HG03139 (cell line): ENCODE measurements at regions not wholly inside any gene's neighbourhood (a gene's known extent, or its start where the extent isn't known, plus 50 kb on each side); places are given as distances from the start of the nearest gene placed in this dataset.

ENCODE experiments used
- ATAC-seq: cut with Tn5 transposase; IDR thresholded peaks from one replicate; pipeline ENCODE4 v1.9.1; 2021; ENCODE audit not compliant: unreplicated experiment

DNA sequence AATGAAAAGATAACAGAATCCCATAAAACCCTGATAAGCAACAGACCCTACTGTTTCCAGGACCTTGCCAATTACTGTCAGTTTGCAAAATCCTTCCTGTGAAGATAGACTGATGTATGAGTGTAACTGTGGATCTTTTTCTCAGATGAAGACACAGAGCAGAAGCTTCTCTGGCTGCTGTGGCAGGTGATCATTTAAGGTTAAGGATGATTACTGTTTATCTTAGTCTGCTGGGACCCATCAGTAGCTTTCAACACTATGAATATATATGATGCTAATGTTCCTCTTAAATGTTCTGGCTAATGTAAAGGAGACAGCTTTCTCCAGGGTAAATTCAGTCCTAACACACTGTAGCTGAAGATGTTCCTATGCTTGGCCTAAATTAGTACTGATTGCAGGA lies 56.0 kb upstream of the CTTNBP2 start:
- ATAC-seq, result no peak

DNA sequence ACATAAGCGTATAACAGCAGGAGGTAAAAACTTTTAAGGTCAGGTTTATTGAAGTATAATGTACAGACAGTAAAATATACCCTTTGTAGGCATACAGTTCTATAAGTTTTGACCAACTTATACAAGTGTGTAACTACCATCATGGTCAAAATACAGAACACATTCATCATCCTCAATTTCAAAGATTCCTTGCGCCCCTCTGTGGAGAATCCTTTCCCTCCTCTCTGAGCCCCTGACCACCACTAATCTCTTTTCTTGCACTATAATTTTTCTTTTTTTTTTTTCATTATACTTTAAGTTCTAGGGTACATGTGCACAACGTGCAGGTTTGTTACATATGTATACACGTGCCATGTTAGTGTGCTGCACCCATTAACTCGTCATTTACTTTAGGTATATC lies 58.1 kb upstream of the CTTNBP2 start:
- no peak for ATAC-seq

DNA sequence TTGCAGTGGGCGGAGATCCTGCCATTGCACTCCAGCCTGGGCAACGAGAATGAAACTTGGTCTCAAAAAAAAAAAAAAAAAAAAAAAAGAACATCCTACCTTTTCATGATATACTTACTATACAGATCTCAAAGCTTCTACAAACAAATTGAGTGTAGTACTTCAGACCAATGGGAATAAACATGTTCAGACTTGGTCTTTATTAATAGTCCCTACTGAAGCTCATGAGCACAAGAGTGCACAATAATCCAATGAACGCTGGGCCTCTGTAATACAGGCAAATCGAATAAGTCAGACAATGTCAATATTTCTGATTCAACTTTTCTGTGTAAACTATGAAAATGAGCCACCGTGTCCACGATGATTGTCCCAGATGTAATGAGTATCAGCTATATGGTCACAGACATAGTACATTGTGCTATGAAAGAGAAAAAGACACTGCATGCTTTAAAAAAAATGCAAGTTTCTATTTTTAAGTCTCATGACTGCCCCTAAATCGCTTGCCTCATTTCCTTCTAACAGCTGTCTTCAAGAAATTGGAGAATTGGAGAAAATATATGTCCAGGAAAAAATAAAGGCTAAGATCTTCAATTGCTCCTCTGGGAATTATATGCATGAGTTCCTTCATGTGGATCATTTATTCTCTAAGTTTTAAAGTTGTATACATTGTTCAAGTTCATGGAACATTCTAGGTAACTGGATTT lies 64.0 kb upstream of the CTTNBP2 start:
- no peak for ATAC-seq

DNA sequence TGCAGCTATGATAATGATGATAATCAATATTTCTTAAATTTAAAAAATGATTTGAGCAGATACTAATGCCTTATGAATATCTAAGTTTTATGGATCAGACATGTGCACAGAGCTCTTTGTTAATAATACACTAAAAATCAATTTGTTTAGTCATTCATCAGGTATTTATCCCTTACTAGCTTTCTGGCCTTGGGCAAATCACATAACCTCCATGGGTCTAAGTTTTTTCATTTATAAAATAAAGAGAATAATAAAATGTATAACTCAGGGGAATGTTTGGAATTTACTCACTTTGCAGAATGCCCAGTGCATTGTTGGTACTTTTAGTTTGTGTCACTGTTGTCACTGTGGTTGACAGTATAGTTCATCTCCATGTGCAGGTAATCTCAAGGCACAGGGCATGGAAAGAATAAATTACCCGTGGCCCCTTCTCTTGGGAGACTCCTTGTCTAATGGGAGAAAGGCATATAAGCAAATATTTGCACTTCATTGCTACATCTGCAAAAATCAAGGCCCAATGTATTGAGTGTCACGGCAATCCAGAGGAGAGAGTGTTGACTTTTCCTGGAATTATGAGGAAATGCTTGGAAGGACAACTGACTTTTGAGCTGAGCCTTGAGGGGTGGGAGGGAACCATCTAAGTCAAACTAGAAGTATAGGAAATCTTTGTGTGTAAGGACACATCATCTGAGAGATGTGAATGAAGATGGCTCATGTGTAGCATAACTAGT lies 64.7 kb upstream of the CTTNBP2 start:
- no peak for ATAC-seq

DNA sequence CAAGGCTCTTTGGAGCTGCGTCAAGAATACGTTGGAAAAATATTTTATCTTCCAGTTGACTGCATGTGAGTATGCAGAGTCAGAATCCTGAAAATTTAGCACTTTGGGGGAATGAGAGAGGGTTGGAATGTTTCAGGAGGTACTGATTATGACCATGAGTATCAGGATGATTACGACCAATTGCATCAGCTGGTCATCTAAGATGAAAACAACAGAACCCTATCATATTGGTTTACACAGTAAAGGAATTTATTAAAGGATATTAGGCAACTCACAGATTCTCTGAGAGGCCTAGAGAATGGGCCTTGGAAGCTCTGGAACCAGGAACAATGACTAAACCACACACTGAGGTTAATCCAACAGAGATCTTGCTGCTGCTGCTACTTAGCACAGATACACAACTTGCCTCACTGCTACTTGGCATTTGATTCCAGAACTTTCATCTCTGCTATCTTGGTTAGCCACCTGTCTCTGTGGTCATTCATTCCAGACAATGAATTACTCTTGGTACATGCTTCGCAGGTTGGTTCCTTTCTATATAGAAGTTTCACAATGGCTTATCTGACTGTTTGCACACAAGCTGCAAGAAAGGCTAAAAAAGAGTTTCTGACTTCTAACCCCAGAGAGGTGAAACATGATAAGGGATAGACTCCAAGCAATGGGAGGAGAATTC lies 68.0 kb upstream of the CTTNBP2 start:
- no peak for ATAC-seq

DNA sequence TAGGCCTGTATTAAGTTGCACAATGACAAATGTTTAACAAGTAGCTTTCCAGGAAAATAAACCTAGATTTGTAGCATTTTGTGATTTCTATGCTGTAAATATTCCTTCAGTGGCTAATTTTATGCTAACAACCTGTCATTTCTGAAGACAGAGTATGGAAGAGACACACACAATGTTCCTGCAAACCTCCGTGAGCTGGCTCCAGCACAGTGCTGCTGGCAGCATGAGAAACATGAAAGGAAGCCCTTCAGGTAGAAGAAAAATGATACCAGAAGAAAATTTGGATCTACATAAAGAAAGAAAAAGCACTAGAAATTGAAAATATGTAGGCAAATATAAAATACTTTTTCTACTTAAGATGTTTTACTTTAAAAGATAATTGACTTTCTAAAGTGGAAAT lies 69.5 kb upstream of the CTTNBP2 start:
- ATAC-seq, result no peak

DNA sequence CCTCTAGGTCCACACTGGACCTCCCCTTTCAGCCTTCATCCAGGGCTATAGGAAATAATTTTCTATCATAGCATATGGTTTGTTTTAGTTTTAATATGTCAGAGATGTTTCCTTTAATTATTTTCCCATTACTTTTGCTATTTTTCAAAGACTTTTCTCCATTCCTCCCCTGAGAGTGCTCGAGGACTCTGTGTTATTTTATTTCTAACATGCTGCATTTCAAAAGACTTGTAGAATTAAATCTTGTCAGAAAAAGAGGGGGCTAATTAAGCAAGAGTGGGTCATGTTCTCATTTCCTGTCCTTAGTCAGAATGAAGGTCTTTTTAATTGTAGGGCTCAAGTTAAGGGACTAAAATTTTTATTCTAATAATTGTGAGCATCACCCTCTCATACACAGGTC lies 71.6 kb upstream of the CTTNBP2 start:
- ATAC-seq, result no peak

DNA sequence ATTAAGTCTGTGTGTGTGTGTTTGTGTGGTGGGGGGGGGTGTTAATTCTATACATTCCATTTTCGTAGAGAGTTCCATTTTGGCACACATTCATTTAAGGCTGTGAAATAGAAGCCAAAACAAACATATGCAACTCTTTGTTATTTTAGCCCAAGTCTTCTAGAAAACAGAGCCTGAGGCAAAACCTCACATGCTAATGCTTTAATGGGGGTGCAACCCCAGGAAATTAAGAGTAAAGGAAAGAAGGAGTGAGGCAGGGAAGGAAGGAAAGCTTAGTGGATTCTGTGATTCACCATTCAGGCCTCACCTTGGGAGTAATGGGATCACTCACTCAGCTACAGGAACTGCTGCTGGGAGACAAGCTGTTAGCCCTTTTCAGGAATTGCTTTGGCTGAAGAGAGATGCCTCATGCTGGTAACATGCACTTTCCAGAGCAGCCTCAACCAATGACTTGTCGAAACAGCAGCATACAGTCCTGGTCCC lies 73.0 kb upstream of the CTTNBP2 start:
- ATAC-seq, result no peak

DNA sequence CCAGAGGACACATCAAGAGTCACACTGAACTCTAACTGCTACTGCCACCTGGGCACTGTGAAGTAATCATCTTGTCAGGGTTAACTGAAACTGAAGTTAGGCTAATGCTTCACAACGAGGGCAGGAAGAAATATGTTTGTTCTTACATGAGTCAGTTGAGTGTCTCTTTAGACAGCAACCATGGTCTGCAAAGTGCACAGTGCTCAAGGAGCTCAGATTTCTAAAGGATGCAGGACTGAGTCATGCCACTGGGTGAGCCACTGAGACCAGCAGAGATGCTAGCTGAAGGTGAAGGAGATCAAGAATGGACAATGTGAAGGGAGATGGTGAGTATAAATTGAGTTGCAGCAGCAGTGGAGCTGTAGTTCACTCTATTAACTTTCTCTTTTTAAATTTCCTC lies 76.0 kb upstream of the CTTNBP2 start:
- ATAC-seq, result no peak

DNA sequence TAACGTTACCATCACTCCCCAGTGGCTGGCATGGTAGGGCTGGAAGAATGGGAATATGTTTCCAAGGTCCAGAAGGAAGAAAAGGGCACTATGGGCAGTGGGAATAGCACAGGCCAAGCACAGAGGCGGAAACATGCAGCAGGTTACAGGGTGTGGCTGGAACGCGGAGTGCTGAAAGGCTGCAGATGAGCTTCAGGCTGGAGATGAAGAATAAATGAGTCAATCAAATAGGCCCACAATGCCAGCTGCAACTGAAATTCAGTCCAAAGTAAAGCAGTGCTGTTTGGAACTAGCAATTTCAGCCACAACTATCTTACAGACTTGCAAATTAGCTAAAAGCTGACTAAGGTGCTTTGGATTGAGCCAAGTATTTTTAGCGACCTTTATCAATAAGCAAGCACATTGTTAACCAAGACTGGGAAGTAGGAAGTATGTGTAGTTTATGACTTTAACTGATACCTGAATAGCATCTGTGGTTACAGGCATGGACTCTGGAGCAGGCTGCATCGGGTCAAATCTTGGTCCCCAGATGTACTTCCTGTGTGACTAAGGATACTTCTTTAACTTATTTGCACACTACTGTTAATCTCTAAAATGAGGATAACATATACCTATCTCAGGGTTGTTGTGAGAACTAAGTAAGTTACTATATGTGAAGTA lies 77.5 kb upstream of the CTTNBP2 start:
- ATAC-seq, result no peak

DNA sequence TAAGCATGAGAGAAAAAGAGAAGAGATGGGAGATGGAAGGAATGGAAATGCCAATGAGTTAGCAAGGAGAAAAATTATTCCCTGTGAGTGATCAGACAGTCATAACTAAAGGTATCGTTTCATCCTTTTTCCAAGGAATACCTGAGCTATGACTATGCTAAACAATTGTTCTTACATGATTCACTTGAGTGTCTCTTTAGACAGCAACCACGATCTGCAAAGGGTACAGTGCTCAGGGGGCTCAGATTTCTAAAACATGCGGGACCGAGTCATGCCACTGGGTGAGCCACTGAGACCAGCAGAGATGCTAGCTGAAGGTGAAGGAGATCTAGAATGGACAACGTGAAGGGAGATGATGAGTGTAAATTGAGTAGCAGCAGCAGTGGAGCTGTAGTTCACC lies 78.0 kb upstream of the CTTNBP2 start:
- no peak for ATAC-seq

DNA sequence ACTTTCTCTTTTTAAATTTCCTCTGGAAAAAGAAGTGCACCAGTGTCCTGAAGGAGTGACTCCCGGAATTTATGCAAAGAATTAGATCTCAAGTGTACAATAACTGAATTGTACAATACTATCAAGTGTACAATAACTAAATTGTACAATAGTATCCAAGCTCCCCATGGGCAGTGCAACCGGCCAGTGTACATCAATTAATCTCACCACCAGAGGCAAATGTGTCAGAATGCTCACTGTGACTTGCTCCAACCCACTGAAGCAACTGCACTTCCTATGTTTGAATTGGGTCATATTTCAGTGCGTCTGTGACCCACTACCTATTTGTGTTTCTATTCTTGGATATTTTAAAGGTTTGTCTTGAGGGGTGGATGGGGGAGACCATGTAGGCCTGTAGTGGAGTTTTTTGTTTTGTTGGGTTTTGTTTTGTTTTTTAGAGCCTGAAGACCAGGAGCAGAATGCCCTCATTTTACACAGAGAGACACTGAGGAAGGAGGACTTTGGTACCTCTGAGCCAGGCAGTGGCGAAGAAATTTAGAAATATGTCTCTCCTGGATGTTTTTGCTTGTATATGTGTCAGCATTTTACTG lies 78.5 kb upstream of the CTTNBP2 start:
- no peak for ATAC-seq

DNA sequence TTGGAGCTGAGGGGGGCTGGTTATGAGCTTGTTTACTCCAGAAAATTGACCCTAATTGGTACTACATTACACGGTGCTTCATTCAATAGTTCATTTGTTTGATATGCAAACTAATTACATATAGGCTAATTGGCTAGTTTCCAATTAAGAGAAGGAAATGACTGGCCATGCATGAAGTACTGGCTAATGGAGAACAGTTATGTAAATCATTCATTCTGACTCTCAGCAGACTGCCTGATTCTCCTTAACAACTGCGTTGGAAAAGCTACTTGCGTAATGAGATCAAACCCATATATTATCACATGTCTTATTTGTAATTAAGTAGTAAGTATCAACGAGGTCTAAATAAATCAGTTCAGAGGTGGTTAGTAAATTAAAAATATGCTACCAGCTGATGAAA lies 81.8 kb upstream of the CTTNBP2 start:
- ATAC-seq, result no peak

DNA sequence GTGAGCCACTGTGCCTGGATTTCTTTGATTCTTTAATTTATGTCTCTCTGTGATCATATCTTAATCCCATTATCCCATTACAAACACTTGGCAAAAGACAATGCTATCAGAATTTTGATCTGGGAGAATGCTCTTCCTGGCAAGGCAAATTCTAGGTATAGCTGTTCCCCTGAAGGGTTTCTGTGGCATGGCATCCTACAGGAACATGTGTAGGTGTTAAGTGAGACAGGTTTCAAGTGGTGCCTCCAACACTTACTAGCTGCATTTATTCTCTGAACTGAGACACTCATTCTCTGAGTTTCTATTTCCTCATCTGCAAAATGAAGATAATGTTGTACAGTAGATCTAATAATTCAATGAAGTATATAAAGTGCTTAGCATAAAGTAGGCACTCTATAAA lies 87.1 kb upstream of the CTTNBP2 start:
- no peak for ATAC-seq

DNA sequence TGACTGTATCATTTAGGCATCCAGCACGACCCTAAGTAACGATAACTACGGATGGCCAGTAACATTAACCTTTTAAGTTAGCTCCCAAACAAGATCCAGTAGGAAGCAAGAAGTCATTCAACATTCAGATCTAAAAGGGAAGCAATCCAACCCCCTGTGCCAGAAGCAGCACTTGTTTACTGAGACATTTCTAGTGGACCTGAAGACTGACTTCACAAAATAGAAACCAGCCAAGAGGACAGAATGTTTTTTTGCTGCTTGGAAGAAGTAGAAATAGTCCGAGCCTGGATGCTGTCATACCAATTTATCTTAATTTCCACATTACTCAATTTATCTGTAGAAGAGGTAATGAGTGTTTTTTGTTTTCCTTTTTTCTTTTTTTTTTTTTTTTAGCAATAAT lies 88.0 kb upstream of the CTTNBP2 start:
- ATAC-seq, result no peak

DNA sequence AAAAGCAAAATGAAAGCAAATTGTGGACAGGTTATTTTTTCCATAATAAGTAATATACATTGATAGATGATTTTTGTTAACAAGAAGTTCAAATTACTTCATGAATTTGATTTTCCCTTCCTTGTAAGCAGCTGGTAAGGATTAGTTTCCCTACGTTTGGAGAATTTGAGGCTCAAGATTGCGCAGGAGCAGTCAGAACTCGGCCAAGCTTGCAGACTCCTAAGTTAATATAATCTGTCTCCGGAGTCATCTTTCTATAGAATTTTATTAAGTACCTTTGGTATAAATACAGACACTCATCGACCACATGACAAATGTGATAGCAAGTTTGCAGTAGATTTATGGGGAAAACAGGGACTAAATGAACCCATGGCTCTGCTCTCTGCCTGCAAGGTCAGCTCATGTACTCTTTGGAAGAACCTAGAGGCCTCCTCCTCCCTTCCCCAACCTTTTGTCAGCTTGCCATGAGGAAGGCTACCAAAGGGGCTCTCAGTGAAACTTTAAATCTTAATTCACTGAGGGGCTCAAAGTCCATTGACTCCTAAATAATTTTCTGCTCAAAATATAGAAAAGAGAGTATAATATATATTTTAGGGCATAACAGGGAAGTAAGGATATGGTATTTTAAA lies 89.2 kb upstream of the CTTNBP2 start:
- ATAC-seq, result no peak

DNA sequence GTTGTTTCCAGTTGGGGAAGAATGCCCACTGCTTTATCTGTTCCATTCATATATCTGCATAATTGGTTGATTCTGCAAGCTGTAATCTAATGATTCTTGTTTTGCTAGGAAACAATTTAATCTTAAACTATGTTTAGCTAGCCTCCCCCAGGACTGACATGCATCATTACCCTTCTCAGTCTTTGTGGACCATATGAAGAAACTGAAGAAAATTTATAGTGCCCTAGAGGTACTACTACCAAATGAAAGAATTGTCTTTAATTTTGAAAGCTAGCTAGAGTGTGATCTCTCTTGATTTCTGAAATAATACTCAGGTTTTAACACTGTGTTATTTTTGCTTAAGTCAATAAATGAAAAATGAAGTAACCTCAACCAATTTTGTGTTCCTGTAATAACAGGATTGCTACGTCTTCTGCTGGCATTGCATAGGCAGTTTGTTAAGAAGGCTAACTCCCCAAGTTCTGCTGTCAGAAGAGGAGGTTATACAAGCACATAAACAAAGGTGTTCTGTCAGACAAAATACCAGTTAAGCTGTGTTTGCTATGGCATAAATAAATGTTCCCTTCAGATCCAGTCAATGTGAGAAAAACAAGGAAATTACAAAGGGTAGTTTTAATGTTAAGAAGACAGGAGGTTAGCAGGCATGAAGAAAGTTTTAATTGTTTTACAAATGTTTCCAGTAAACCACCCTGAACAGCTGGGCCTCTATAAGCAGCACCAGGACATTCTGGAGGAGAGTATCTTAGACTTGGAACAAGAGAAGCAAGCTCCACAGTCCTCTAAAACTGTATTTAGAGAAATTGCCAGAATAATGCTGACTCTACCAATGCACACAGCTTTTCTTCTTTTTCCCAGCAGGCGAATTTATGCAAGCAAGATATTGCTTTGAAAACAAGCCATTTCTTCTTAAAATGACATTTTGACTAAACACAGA lies 90.3 kb upstream of the CTTNBP2 start:
- ATAC-seq, result no peak

DNA sequence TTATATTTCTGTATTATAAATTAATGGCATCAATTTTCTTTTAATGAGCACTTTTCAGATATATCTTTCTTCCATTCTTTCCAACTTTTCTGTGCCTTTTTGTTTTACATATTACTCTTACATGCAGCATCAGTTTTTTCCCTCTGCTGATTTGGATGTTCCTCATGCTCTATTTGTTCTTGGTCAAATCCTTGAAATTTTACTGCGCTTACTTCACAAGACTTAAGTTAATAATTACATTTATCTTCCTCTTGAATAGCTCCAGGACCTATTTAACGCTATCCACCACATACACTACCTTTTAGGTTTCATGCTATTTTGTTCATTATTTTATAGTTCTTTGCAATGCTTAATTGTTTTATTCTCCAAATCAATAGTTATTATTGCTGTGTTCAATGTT lies 97.6 kb upstream of the CTTNBP2 start:
- no peak for ATAC-seq

DNA sequence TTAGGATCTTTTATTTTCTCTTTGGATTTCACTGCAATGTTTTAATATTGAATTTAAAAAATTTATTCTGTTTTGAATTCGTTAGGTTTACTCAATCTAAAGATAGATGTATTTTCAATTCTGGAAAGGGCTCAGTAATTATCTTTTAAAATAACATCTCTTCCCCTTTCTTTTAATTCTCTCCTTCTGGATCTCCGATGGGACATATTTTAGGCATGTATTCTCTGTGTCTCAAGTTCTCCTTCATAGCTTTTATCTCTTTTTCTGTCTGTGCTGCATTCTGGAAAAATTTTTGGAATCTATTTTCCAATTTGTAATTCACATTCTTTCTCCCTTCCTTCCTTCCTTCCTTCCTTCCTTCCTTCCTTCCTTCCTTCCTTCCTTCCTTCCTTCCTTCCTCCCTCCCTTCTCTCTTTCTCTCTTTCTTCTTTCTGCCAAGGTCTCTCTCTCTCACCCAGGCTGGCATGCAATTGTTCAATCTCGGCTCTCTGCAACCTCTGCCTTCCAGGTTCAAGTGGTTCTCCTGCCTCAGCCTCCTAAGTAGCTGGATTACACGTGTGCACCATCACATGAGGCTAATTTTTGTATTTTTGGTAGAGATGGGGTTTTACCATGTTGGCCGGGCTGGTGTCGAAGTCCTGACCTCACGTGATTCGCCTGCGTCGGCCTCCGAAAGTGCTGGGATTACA lies 98.5 kb upstream of the CTTNBP2 start:
- no peak for ATAC-seq
